UCSD-AML1 (cell line): ENCODE measurements at regions not wholly inside any gene's neighbourhood (a gene's known extent, or its start where the extent isn't known, plus 50 kb on each side); places are given as distances from the start of the nearest gene placed in this dataset.
"Not testable (repeated sequence)": the region's sequence is repeated elsewhere in the genome, so short reads cannot be mapped to it uniquely, and the experiment has no call there.

Source experiments
- DNase-seq: peaks from one replicate; lab custom pipeline; 2025; ENCODE audit not compliant: unreplicated experiment; lab: John Stamatoyannopoulos, UW

GRCh38 chr7:125485223-125485622, 555.6 kb upstream of the POT1 start:
- DNase-seq: no peak

DNA sequence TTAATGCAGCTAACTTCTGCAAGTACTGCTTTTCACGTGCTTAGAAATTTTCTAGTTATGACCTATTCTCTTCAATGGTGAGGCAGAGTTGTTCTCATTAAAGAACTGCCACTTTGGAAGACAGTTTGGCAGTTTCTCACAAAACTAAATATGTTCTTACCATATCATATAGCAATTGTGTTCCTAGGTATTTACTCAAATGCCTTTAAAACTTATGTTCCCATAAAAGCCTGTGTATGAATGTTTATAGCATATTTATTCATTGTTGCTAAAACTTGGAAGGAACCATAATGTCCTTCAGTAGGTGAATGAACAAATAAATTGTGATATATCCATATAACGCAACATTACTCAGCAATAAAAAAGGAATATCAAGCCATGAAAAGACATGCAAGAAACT, 555.1 kb upstream of the POT1 start:
- DNase-seq: no peak

DNA sequence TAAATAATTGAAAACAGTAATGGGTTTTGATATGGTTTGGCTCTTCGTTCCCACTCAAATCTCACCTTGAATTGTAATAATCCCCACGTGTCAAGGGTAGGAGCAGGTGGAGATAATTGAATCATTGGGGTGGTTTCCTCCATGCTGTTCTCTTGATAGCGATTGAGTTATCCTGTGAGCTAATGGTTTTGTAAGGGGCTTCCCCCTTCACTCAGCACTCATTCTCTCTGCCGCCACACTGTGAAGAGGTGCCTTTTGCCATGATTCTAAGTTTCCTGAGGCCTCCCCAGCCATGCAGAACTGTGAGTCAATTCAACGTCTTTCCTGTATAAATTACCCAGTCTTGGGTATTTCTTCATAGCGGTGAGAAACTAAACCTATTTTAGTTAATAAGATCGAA, 551.7 kb upstream of the POT1 start:
- DNase-seq: no peak

DNA sequence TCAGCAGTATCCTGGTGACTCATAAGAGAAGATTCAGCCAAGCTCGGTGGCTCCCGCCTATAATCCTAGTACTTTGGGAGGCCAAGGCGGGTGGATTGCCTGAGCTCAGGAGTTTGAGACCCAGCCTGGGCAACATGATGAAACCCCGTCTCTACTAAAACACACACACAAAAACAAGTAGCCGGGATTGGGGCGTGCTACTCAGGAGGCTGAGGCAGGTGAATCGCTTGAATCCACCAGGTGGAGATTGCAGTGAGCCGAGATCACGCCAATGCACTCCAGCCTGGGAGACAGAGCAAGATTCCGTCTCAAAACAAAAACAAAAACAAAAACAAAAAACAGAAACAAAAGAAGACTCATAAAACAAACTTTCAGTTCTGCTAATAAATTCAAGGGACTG, 551.1 kb upstream of the POT1 start:
- DNase-seq: no peak

DNA sequence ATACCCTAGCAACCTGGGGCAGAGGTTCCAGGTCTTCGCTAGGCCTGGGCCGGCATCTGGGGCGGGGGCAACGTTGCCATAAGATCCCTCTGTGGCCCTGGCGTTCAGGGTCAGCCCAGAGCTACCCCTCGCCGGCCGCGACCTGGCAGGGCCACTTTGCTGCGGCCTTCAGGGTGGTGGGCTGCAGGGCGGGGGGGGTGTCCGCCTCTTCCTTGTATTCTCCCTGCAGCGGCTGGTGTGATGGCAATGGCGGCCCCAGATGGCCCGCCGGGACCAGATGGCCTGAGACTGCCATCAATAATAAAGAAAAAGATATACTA, 539.2 kb upstream of the POT1 start:
- no peak for DNase-seq

DNA sequence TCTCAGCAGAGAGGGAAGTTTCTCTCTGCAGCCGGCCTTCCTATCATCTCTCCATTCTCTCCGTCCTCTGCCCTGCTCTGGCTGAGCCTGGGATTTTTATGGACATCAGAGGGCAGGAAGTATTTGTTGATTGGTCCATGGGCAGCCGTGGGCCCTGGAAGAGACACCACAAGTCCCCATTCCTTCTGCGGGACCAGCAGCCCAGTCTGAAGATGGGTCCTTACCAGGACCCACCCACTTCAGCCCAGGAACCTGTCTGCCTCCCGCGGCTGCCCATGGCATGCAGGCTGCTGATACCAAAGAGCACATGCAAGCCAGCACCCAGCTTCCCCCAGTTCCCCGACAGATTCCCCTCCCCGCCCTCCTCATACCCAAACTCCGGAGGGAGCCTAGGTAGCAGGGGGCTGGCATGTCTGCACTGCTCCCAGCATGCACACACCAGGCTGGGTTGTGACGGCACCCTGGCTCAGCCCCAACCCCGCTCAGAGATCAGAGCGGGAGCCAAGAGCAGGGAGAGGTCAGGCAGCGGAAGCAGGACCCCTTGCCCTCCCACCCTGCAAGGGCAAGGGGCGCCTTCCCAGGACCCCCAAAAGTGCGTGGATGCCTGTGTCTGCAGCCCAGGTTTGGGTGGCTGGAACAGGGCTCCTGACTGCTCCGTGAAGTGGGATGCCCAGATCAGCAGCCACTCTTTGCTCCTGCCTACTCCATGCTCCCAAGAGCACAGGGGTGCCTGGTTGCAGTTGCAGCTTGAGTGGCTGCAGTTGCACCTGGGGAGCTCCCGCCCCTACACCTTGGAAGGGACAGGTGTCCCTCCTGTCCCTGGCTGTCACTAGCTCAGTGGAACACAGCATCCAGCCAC, 538.6 kb upstream of the POT1 start:
- no peak for DNase-seq

- no peak for DNase-seq
Observed at GRCh38 chr7:125465527-125465926, 535.9 kb upstream of the POT1 start.

GRCh38 chr7:125462615-125463014, 533.0 kb upstream of the POT1 start:
- no peak for DNase-seq

GRCh38 chr7:125459038-125459437, 529.4 kb upstream of the POT1 start:
- DNase-seq: no peak

DNA sequence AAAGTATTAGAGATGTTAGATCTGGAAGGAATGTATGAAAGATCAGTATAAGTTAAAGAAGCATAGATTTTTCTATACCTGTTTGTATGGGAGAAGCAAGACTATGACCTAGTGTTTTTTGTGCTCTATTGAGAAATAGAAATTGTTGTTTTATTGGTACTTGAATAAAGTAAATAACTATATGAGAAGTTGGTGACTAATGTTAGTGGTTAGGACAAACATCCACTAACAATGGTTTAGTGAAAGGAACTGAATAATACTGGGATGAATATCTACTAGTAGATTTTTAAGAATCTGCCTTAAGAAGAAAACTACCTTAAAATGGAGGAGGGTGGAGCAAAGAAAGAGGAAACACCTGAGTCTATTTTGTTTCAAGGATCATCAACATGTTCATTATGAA, 521.1 kb upstream of the POT1 start:
- DNase-seq: no peak

DNA sequence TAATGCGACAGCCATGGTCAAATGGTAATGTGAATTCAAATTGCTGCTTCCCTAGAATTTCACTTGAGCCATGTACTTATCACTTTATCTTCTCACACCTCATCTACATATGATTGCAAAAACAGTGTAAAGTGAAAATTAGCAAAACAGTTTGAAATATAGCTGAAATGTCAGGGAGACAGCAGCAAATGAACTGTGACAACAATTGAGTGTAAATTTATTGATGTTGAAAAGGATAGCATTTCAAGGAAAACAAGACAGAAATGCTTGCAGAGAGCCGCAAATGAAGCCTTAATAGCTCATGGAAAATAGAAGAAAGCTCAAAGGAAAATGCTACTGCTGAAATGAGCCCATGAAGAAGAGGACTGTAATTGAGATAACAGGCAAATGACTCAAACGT, 516.2 kb upstream of the POT1 start:
- DNase-seq: no peak

- no peak for DNase-seq
Observed at GRCh38 chr7:125444864-125445263, 515.2 kb upstream of the POT1 start.

GRCh38 chr7:125436220-125436619, 506.6 kb upstream of the POT1 start:
- no peak for DNase-seq

GRCh38 chr7:125431349-125431748, 501.7 kb upstream of the POT1 start:
- no peak for DNase-seq

- DNase-seq: no peak
Observed at GRCh38 chr7:125430013-125430412, 500.4 kb upstream of the POT1 start.

DNA sequence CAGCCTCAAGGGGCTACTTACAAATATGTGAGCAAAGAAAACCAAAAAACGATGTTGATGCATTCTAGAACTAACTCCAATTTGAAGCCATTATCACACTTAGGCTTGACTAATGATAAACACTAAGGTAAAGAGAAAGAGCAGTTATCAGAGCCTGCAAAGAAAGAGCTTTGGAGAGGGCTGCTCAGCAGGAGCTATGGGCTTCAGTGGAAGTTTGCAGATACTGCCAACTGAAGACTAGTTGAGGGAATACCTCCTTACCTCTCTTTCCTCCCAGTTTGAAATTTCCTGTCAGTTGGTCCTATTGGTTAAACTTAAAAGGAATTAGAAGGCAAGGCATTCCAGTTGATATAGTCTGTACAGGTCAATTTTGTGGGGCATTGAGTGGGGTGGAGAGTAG, 498.1 kb upstream of the POT1 start:
- no peak for DNase-seq

- peak; percentile 2 for DNase-seq
Observed at GRCh38 chr7:125425506-125425905, 495.9 kb upstream of the POT1 start.

- DNase-seq: no peak
Observed at GRCh38 chr7:125424721-125425120, 495.1 kb upstream of the POT1 start.

- no peak for DNase-seq
Observed at GRCh38 chr7:125423458-125424155, 494.0 kb upstream of the POT1 start.

DNA sequence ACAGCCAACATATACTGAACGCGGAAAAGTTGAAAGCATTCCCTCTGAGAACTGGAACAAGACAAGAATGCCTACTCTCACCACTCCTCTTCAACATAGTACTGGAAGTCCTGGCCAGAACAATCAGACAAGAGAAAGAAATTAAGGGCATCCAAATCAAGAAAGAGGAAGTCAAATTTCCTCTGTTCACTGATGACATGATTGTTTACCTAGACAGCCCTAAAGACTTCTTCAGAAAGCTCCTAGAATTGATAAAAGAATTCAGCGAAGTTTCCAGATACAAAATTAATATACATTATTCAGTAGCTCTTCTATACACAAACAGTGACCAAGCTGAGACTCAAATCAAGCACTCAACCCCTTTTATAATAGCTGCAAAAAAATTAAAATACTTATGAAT, 491.8 kb upstream of the POT1 start:
- not testable (repeated sequence) for DNase-seq

DNA sequence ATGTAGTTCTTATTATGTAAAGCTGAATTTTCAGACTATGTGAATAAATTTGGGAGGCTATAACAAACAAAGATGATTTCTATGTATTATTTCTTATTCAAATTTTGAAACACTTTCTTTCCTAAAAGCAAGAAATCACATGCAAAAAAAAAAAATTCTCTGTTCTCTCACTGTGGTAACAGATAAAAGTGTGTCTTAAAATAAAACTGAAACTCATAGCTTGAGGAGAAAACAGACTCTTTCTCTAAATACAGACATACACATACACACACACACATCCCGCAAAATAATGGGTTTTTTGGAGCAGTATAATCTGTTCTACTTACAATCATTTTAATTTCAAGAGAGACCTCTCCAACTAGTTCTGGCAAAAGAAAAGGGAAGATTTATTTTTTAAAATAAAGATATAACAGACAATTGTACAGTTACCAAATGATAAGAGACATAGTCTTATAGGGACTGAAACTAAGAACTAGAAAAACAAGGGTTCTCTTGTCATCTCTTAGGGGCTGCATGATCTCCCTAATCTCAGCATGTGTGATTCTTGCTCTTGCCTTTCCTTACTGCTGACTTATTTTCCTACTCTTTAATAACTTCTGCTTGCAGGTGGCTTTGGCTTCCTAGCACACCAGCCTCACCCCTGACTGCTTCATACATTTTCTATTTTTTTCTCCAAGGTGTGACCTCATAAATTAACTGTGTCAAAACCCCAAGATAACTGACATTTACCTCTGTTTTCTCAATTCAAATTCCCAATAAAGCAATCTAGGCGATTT, 483.5 kb upstream of the POT1 start:
- no peak for DNase-seq

GRCh38 chr7:125409921-125410320, 480.3 kb upstream of the POT1 start:
- DNase-seq: no peak
